ENCODE measurements at regions not wholly inside any gene's neighbourhood (a gene's known extent, or its start where the extent isn't known, plus 50 kb on each side); places are given as distances from the start of the nearest gene placed in this dataset.

DNA sequence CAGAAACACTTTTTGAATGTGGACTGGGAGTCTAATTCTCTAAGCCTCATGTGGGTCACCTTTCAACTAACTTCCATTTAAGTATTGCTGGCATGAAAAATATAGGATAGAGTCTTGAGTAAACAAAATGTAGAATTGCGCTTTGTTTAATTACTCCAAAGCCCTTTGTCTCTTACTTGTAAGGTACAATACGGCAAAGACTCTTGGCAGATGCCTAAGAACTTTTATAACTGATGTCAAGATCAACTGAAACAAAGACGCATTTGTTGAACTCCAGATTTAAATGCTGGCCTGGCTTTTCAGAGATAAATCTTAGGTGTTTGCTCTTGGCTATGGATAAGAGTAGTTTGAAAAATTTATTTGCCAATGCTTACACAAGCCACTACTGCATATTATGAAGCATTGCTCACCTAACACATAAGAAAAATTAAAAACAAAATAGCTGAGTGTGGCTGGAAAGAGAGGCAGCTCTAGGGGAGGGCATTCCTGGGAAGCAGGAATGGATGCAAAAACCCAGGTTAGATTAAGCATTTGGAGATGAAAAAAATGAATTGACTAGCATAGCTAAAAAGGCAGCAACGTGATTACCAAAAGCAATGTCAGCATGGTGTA, 107.3 kb upstream of the STARD13 start:
- Histone ChIP-seq H3K27ac (no peak overlapping the region), H3K4me3 (no peak overlapping the region)
- TF ChIP-seq CTCF (IDR thresholded peaks at IDR 0.05), result no peak
- DNase-seq (ENCODE audit: low spot score), result no peak

DNA sequence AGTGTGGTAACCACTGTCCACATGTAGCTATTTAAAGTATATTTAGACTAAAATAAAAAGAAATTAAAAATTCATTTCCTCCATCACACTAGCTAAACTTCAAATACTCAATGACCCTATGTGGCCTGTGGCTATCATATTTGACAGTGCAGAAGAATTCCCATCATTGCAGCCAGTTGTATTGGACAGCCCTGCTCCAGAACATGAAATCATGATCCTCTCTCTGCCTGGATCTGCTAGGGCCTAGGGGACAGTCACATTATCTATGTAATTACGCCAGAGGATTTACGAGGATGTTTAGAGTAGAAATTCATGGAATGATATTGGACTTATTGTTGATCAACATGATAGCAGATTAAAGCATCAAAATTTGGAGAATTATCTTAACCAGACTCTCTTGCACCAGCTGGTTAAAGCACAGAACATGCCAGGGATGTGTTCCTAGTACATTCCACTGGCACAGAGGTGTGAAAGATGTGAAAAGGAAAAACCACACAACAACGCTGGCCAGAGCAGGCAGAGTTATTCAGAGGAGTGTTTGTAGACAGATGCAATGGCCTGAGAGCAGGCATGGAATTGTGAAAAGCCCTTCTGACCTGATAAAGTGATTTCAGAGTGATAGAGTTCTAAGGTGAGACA, 108.9 kb upstream of the STARD13 start:
- no peak for DNase-seq (ENCODE audit: low spot score)
- Histone ChIP-seq H3K27ac (no peak overlapping the region), H3K4me3 (no peak overlapping the region)
- TF ChIP-seq CTCF (IDR thresholded peaks at IDR 0.05), result no peak

DNA sequence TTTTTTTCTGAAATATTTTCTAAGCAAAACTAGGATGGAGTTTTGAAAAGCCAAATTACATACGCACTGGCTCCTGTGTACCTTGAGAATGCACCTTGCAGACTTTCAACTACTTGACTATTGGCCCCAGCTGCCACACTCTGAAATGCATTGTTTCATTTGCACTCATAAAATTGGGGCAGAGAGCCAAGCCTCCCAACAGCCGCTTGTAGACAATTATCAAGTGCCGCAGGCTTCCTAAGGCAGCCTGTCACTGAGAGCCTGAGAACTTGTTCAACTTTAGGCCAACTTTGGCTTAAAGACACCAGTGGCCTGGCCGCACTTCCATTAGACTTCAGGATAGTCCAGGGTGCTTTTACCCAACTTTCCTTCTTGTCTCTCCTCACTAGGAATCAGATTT, 115.7 kb upstream of the STARD13 start:
- H3K4me3 ChIP-seq, result no peak overlapping the region
- TF ChIP-seq CTCF (IDR thresholded peaks at IDR 0.05), result no peak
- H3K27ac ChIP-seq, result no peak overlapping the region
- no peak for DNase-seq (ENCODE audit: low spot score)

DNA sequence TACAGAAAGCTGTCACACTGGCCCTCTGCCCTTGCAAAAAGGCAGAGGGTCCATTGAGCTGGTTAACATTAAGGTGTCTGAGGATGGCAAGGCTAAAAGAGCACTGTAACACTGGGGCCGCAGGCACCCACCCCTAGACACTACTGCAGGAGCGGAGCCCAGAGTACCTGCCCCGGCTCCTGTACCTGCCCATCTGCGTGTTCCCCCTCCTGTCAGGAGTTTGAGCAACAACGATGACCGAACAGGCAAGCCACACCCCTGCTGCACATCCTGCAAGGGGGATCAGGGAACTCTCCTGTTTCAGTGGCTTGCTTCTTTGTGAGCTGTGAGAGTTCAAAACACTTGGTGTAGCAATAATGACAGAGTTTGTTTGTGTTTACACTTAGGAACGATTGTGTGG, 117.4 kb upstream of the STARD13 start:
- no peak for TF ChIP-seq CTCF (IDR thresholded peaks at IDR 0.05)
- no peak overlapping the region for H3K27ac ChIP-seq
- H3K4me3 ChIP-seq, result no peak overlapping the region
- no peak for DNase-seq (ENCODE audit: low spot score)

DNA sequence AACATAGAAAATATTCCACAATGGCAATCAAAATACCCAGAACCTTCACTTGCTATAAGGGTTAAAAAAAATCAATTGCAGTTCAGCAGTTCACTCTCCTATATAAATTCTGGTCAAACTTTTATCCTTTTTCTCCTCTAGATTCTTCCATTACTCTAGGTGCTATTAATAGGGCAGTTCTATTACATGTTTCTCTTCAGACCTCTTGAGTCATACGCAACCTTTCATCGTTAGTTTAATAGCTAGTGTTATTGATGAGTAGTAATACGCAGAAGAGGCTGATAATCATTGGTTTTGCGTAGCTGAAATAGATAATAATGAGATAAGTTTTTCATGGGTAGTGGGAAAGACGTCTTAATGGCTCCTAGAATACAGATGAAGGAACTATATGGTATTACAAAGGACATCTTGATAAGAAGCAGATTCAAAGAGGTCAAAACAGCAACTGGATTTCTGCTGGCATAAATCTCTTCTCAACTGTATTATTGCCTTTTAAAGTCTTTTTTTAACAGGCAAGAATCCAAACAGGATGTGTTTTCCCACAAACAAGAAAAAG, 118.3 kb upstream of the STARD13 start:
- Histone ChIP-seq H3K27ac (no peak overlapping the region), H3K4me3 (no peak overlapping the region)
- no peak for DNase-seq (ENCODE audit: low spot score)
- TF ChIP-seq CTCF (IDR thresholded peaks at IDR 0.05), result no peak

- no peak for DNase-seq (ENCODE audit: low spot score)
- no peak overlapping the region for H3K4me3 ChIP-seq
- no peak for TF ChIP-seq CTCF (IDR thresholded peaks at IDR 0.05)
- H3K27ac ChIP-seq, result no peak overlapping the region
Observed at GRCh38 chr13:33405371-33405770, 119.8 kb upstream of the STARD13 start.

Measured in coronary artery (tissue), 2 donors.